Fibroblast of skin of back (primary cell): ENCODE measurements at regions not wholly inside any gene's neighbourhood (a gene's known extent, or its start where the extent isn't known, plus 50 kb on each side); places are given as distances from the start of the nearest gene placed in this dataset.
"Not testable (repeated sequence)": the region's sequence is repeated elsewhere in the genome, so short reads cannot be mapped to it uniquely, and the experiment has no call there.

Experiments used
- DNase-seq: peaks from one replicate; pipeline ENCODE4 v3.0.0-alpha.2; 2013

- no peak for DNase-seq
Observed at GRCh38 chr12:59404109-59404650, 191.6 kb upstream of the SLC16A7 start.

- peak; percentile 80 for DNase-seq
Observed at GRCh38 chr12:59403259-59403932, 192.4 kb upstream of the SLC16A7 start.

GRCh38 chr12:59401862-59402261 is 194.0 kb upstream of the SLC16A7 start:
- no peak for DNase-seq

DNA sequence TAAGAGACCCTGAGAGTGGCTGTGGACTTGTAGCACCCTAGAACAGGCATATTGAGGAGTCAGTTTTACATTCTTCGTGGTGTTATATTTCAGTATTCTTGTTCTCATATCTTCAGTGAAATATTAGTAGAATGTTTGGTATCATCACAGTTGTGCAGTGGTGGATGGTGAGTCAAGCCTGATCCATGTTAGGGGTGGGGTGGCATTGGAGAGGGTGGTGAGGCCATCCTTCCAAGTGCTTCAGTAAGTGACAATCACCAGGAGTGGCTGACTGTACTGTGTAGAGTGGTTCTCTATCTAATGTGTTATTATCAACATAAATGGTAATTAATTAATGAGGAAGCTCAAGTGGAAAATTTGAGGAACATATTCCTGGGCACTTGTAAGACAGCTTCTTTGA is 197.7 kb upstream of the SLC16A7 start:
- peak; percentile 50 for DNase-seq

- DNase-seq: no peak
Observed at GRCh38 chr12:59396919-59397318, 198.9 kb upstream of the SLC16A7 start.

DNA sequence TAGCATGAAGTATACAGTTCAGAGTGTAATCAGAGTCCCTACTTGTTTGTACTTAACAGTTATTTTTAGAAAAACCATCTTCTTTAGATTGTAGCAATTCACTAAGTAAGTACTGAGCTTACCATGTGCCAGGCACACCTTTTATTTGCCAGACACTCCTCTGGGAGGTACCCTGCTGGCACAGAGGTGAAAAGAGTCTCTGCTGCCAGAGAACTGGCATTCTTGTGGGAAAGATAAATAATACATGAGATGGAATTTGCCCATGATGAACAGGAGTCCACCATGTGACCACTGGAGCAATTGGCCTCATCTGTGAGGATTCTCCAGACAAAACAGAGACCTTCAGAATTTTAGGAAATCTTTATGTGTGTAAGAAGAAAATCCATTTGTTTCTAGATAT is 199.3 kb upstream of the SLC16A7 start:
- no peak for DNase-seq

DNA sequence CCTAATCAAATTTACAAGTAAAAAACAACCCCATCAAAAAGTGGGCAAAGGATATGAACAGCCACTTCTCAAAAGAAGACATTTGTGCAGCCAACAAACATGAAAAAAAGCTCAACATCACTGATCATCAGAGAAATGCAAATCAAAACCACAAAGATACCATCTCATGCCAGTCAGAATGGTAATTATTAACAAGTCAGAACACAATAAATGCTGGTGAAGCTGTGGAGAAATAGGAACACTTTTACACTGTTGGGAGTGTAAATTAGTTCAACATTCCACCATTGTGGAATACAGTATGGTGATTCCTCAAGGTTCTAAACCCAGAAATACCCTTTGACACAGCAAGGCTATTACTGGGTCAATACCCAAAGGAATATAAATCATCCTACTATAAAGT is 200.5 kb upstream of the SLC16A7 start:
- not testable (repeated sequence) for DNase-seq

DNA sequence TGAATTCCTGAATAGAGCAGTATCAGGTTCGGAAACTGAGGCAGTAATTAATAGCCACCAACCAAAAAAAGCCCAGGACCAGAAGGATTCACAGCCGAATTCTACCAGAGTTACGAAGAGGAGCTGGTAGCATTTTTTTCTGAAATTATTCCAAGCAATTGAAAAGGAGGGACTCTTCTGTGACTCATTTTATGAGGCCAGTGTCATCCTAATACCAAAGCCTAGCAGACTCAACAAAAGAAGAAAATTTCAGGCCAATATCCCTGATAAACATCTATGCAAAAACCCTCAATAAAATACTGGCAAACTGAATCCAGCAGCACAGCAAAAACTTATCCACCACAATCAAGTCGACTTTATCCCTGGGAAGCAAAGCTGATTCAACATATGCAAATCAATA is 202.3 kb upstream of the SLC16A7 start:
- no peak for DNase-seq

DNA sequence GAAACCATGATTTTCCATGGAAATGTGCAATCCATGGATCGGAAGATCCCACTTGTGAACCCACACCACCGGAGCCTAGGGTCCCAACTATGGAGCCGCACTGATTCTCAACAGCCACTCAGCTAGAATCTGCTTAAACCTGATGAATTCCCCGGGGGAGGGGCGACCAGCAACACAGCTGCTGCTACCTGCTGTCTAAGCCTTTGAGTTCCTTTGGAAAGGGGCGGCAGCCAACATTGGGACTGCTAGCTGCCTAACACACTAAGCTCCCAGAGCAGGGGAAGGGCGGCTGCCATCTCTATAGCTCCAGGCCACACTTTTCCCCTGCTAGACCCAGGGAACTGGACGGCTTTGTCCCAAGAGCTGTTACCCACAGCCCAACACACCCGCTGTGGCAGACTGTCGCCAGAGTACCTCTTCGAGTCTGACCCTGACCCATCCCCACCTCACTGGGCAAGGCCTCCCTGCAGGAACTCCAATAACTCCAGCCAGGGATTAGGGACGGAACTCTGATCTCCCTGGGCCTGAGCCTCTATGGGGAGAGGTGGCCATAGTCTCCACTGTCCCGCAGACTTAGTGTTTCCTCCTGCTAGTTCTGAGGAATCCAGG is 205.8 kb upstream of the SLC16A7 start:
- no peak for DNase-seq

DNA sequence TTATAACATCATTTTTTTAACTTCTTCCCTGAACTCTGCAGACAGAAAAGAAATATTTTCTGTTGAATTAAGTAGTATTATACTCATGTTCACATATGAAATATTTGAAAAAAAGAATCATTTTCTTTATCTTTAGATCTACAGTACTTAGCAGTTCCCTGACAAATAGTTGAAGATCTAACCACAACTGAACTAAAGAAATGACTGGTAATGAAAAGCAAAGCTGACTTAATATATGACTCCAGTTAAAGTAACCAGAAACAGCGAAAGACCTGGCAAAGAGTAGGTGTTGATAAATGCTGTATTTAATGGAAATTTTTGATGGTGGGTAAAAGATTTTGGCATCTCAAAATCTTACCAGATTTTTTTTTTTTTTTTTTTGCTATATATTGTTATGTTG is 207.1 kb upstream of the SLC16A7 start:
- no peak for DNase-seq

GRCh38 chr12:59388176-59388575 is 207.7 kb upstream of the SLC16A7 start:
- DNase-seq: no peak

- DNase-seq: no peak
Observed at GRCh38 chr12:59386236-59386635, 209.6 kb upstream of the SLC16A7 start.

GRCh38 chr12:59383079-59383822 is 212.6 kb upstream of the SLC16A7 start:
- peak; percentile 65 for DNase-seq

DNA sequence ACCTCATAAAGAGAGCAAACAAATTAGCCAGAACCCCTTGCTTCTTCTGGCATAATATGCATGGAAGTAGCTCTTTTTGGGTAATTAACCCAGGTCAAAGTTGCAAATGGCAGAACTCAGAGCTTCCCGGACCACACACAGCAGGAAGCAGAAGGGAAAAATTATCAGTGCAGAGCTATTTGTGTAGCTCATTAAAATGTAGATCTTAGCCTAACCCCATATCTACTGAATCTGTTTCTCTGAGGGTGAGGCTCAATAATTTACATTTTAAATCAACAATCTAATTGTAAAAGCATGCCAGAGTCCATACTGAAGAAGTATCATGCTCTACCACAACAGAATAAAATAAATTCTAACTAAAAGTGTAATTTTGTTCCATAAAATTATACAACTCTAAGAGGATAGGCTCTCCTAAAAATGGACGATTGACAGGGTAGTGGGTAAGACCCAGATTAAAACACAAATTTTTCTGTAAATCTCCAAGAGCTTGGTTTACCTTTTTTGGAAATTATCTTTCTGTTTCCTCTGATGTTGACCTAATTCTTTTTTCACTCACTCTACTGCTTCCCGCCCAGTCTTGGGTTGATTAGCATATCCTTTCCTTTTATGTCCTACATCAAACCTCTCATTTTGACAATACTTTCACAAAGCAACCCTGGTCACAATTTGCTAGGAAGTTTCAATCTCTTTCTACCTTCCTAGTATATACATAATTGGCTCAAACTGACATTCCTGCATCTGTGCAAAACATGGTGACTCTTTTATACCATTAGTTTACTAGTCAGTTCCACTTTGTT is 213.3 kb upstream of the SLC16A7 start:
- no peak for DNase-seq

- DNase-seq: no peak
Observed at GRCh38 chr12:59381106-59381505, 214.7 kb upstream of the SLC16A7 start.

GRCh38 chr12:59375633-59376032 is 220.2 kb upstream of the SLC16A7 start:
- no peak for DNase-seq

- no peak for DNase-seq
Observed at GRCh38 chr12:59374783-59375182, 221.0 kb upstream of the SLC16A7 start.

- peak; percentile 22 for DNase-seq
Observed at GRCh38 chr12:59372956-59373355, 222.9 kb upstream of the SLC16A7 start.

DNA sequence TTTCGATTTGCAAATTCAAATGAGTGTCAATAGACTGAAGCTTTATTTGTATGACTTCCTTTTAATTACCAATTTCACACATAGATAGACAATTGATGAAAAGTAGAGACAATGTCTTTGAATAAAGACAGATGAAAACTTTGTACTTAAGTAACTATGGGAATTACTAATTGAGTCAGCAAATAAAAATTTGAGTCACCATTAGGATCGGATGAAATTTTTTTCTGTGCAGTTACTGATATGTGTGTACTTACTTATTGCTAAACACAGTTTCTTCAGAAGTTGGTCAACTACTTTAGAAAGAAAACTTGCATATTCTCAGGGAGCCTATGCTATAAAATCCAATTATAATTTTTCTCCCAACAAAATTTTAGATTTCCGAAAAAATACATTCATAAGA is 224.9 kb upstream of the SLC16A7 start:
- DNase-seq: no peak

- DNase-seq: no peak
Observed at GRCh38 chr12:59365133-59365532, 230.7 kb upstream of the SLC16A7 start.

GRCh38 chr12:59357811-59358210 is 238.0 kb upstream of the SLC16A7 start:
- DNase-seq: no peak

DNA sequence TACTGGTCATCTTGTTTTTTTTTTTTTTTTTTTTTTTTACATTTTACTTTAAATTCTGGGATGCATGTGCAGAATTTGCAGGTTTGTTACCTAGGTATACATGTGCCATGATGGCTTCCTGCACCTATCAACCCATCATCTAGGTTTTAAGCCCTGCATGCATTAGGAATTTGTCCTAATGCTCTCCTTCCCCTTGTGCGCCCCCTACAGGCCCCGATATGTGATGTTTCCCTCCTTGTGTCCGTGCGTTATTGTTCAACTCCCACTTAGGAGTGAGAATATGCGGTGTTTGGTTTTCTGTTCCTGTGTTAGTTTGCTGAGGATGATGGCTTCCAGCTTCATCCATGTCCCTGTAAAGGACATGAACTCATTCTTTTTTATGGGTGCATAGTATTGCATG is 249.6 kb upstream of the SLC16A7 start:
- DNase-seq: not testable (repeated sequence)

DNA sequence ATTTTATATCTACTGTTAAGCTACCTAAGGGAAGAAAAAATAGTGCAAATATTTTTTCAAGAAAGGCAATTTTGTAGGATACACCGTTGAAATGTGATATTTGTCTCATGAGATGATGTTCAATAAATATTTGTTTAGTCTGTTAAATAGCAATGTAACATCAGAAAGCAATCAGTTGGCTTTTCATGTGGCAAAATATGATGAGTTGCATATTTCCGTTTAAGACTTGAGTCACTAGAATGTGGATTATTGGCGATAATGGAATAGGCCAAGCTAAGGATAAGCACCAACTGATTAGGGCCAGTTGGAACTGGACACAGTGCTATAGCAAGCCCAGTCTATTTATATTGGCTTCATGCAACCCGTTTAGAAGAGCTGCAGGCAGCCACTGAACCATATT is 250.4 kb upstream of the SLC16A7 start:
- no peak for DNase-seq
